Panc1 (cell line): ENCODE measurements at regions not wholly inside any gene's neighbourhood (a gene's known extent, or its start where the extent isn't known, plus 50 kb on each side); places are given as distances from the start of the nearest gene placed in this dataset.

Source experiments
- ATAC-seq: fragments of 200-7000 bp; cut with Tn5 transposase; 2 replicates; pipeline ENCODE4 v1.9.1; 2020; ENCODE audit warnings: mild to moderate bottlenecking, moderate library complexity
- BruUV-seq: library from RNA; stranded (reverse); fragments of 400-500 nt; replicated peaks from 2 replicates; lab custom pipeline; 2021; lab: Mats Ljungman, UMichigan
- CTCF ChIA-PET: fragments of 300-600 bp; sonication (Branson Sonifier 250); formaldehyde crosslinking; loops from one replicate; lab custom pipeline; 2022; ENCODE audit warnings: antibody characterized with exemption; lab: Charles Lee
- POLR2A ChIA-PET: fragments of 300-600 bp; sonication (Branson Sonifier 250); formaldehyde crosslinking; loops from one replicate; lab custom pipeline; 2022; ENCODE audit warnings: antibody characterized with exemption; lab: Charles Lee
- DNase-seq: peaks from one replicate; pipeline ENCODE4 v3.0.0-alpha.2; 2010; ENCODE audit warnings: low read depth, low spot score
- H3K27ac ChIP-seq: 2 replicates; pipeline ENCODE4 v1.5.1; 2011; ENCODE audit warnings: mild to moderate bottlenecking, low read length, inconsistent platforms
- H3K27me3 ChIP-seq: fragments of 200-500 bp; sonication (Bioruptor generic); 2 replicates; pipeline ENCODE4 v1.6.0; 2014; ENCODE audit warnings: low read length, inconsistent platforms; ENCODE audit not compliant: control insufficient read depth, insufficient read depth
- H3K36me3 ChIP-seq: fragments of 200-500 bp; sonication (Bioruptor generic); 2 replicates; pipeline ENCODE4 v1.5.1; 2014; ENCODE audit warnings: inconsistent platforms, mild to moderate bottlenecking, low read length, moderate library complexity; ENCODE audit not compliant: control insufficient read depth, insufficient read depth
- H3K4me1 ChIP-seq: 2 replicates; pipeline ENCODE4 v1.5.1; 2011; ENCODE audit warnings: inconsistent platforms, mild to moderate bottlenecking, low read length, moderate library complexity; ENCODE audit not compliant: control insufficient read depth, insufficient read depth
- H3K4me3 ChIP-seq, 2 experiments: 2 replicates each; pipeline ENCODE4 v1.5.1; 2011 to 2012; ENCODE audit warnings: low read depth in 2 of 2, low read length in 2 of 2, mild to moderate bottlenecking in 2 of 2, inconsistent platforms in 1 of 2, moderate library complexity in 1 of 2
- H3K9me3 ChIP-seq: fragments of 200-500 bp; sonication (Bioruptor generic); 2 replicates; pipeline ENCODE4 v1.5.1; 2014; ENCODE audit warnings: low read depth, mild to moderate bottlenecking, inconsistent platforms, low read length, moderate library complexity; ENCODE audit not compliant: control insufficient read depth, insufficient read depth
- POLR2AphosphoS5 ChIP-seq: IDR thresholded peaks from 2 replicates; pipeline ENCODE4 v1.6.1; 2012; ENCODE audit warnings: mild to moderate bottlenecking, low read depth, low read length, moderate library complexity
- SIN3A ChIP-seq: IDR thresholded peaks from 2 replicates; pipeline ENCODE4 v1.6.1; 2012; ENCODE audit warnings: low read depth, mild to moderate bottlenecking, low read length, moderate library complexity, borderline replicate concordance; ENCODE audit not compliant: insufficient read depth
- TCF7L2 ChIP-seq: IDR thresholded peaks from 2 replicates; pipeline ENCODE4 v1.6.1; 2011; ENCODE audit warnings: mild to moderate bottlenecking, low read depth, low read length, inconsistent platforms
- in situ Hi-C: cut with HindIII; loops from 2 replicates; pipeline ENCODE4 v1.10.0; 2016; ENCODE audit warnings: low sequenced_read_pairs, low pct_unique_long_range_greater_than_20kb
- intact Hi-C: fragments of 100-400 bp; cut with micrococcal nuclease; formaldehyde crosslinking; loops from one replicate; pipeline ENCODE4 v1.10.0; 2022; ENCODE audit not compliant: unreplicated experiment
- TF ChIP-seq, protein P1 (sequence below): fragments of 450-650 bp; IDR thresholded peaks from 2 replicates; pipeline ENCODE4 v1.5.1; 2017; ENCODE audit warnings: mild to moderate bottlenecking
- TF ChIP-seq, protein P2 (sequence below), 2 experiments: IDR thresholded peaks; 2 replicates each; pipeline ENCODE4 v1.6.1; 2011 to 2012; ENCODE audit warnings: low read depth in 2 of 2, control low read depth in 1 of 2, low read length in 1 of 2, mild to moderate bottlenecking in 1 of 2, moderate library complexity in 1 of 2; ENCODE audit not compliant: insufficient read depth in 1 of 2

DNA sequence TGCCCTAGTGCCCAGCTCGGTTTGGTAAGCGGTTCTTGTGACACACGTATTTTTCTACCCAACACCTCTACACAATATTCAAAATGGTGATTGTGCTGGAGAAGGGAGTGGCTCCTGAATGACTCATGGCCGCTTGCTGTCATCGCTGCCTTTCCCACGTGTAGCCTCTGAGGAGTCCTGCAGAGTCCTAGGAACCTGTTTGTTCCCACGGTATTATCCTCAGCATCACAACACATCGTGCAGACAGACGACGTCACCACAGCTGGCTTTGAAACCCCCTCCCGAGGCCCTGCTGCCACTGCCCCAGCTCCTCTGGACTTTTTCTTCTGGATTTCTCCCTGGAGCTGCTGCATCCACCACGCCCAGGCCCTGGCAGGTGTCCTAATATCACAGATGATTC is 353.5 kb downstream of the SMOC2 start:
- DNase-seq = no peak
- H3K4me1 ChIP-seq = no peaks in the 10 kb centered on the region
- ChIA-PET CTCF (no interaction called here), POLR2A (no interaction called here)
- H3K27me3 ChIP-seq = peaks cover 2% of the 10 kb centered on the region; the same call in 1 of the 2 replicates
- H3K4me3 ChIP-seq = no peak overlapping the region
- TF ChIP-seq, protein P1, sequence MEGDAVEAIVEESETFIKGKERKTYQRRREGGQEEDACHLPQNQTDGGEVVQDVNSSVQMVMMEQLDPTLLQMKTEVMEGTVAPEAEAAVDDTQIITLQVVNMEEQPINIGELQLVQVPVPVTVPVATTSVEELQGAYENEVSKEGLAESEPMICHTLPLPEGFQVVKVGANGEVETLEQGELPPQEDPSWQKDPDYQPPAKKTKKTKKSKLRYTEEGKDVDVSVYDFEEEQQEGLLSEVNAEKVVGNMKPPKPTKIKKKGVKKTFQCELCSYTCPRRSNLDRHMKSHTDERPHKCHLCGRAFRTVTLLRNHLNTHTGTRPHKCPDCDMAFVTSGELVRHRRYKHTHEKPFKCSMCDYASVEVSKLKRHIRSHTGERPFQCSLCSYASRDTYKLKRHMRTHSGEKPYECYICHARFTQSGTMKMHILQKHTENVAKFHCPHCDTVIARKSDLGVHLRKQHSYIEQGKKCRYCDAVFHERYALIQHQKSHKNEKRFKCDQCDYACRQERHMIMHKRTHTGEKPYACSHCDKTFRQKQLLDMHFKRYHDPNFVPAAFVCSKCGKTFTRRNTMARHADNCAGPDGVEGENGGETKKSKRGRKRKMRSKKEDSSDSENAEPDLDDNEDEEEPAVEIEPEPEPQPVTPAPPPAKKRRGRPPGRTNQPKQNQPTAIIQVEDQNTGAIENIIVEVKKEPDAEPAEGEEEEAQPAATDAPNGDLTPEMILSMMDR = no peak
- TF ChIP-seq SIN3A (no peak), TCF7L2 (no peak), POLR2AphosphoS5 (no peak)
- TF ChIP-seq, protein P2, sequence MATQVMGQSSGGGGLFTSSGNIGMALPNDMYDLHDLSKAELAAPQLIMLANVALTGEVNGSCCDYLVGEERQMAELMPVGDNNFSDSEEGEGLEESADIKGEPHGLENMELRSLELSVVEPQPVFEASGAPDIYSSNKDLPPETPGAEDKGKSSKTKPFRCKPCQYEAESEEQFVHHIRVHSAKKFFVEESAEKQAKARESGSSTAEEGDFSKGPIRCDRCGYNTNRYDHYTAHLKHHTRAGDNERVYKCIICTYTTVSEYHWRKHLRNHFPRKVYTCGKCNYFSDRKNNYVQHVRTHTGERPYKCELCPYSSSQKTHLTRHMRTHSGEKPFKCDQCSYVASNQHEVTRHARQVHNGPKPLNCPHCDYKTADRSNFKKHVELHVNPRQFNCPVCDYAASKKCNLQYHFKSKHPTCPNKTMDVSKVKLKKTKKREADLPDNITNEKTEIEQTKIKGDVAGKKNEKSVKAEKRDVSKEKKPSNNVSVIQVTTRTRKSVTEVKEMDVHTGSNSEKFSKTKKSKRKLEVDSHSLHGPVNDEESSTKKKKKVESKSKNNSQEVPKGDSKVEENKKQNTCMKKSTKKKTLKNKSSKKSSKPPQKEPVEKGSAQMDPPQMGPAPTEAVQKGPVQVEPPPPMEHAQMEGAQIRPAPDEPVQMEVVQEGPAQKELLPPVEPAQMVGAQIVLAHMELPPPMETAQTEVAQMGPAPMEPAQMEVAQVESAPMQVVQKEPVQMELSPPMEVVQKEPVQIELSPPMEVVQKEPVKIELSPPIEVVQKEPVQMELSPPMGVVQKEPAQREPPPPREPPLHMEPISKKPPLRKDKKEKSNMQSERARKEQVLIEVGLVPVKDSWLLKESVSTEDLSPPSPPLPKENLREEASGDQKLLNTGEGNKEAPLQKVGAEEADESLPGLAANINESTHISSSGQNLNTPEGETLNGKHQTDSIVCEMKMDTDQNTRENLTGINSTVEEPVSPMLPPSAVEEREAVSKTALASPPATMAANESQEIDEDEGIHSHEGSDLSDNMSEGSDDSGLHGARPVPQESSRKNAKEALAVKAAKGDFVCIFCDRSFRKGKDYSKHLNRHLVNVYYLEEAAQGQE (IDR thresholded peaks at IDR 0.05; ENCODE audit: insufficient read depth in 1 of 2, low read depth in 2 of 2, low read length in 1 of 2) = no peak
- in situ Hi-C loops (no loop called here), intact Hi-C loops (no loop called here)
- H3K9me3 ChIP-seq = peaks cover 3% of the 10 kb centered on the region; the same call in 1 of the 2 replicates
- no TSS peak for BruUV-seq
- no peak overlapping the region for H3K27ac ChIP-seq
- ATAC-seq = no peak
- H3K36me3 ChIP-seq = no peaks in the 10 kb centered on the region

DNA sequence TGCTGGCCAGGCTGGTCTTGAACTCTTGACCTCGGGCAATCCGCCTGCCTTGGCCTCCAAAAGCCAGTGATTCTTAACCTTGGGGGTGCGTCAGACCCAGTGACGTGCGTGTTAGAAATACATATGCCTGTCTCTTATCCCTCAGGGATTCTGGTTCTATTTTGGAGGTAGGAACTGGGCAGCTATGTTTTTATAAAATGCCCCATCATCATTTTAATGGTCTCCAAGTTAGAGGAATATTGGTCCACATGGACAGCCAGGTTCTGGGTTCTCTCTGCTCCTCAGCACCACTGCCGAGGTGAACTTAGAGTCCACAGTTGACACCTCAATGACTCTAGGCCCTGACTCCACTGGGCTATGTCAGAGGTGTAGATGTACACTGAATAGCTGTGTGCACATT is 352.7 kb downstream of the SMOC2 start:
- no peak for TF ChIP-seq SIN3A
- TF ChIP-seq TCF7L2 = no peak
- TF ChIP-seq POLR2AphosphoS5 = no peak
- TF ChIP-seq, protein P1 = no peak
- TF ChIP-seq, protein P2 (IDR thresholded peaks at IDR 0.05; ENCODE audit: insufficient read depth in 1 of 2, low read depth in 2 of 2, low read length in 1 of 2) = no peak
- ChIA-PET CTCF (no interaction called here), POLR2A (no interaction called here)
- no peaks in the 10 kb centered on the region for H3K36me3 ChIP-seq
- no peak for DNase-seq
- no TSS peak for BruUV-seq
- no peak for ATAC-seq
- no peak overlapping the region for H3K27ac ChIP-seq
- intact Hi-C loops (no loop called here), in situ Hi-C loops (no loop called here)
- H3K4me1 ChIP-seq = no peaks in the 10 kb centered on the region
- H3K9me3 ChIP-seq = peaks cover 3% of the 10 kb centered on the region; the same call in 1 of the 2 replicates
- H3K27me3 ChIP-seq = peaks cover 2% of the 10 kb centered on the region; the same call in 1 of the 2 replicates
- H3K4me3 ChIP-seq = no peak overlapping the region
